ENCODE measurements at regions not wholly inside any gene's neighbourhood (a gene's known extent, or its start where the extent isn't known, plus 50 kb on each side); places are given as distances from the start of the nearest gene placed in this dataset.

DNA sequence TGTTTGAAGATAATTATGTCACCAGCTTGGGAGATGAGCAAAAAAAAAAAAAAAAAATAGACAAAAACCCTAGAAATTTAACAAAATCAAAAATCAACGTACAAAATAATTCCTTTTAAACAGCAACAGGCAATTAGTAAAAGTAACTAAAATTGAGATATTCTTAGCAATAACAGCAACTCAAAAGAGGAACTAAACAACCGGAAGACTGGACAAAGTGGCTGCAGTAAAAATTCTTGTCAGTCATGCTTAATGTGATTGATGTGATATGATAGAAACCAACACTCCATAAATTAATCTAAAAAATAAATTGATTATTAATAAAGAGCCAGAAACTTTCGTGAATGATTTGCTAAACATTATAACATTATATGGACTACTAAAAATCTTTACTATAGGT lies 1534.6 kb upstream of the AGA start:
- TF ChIP-seq, protein P1, sequence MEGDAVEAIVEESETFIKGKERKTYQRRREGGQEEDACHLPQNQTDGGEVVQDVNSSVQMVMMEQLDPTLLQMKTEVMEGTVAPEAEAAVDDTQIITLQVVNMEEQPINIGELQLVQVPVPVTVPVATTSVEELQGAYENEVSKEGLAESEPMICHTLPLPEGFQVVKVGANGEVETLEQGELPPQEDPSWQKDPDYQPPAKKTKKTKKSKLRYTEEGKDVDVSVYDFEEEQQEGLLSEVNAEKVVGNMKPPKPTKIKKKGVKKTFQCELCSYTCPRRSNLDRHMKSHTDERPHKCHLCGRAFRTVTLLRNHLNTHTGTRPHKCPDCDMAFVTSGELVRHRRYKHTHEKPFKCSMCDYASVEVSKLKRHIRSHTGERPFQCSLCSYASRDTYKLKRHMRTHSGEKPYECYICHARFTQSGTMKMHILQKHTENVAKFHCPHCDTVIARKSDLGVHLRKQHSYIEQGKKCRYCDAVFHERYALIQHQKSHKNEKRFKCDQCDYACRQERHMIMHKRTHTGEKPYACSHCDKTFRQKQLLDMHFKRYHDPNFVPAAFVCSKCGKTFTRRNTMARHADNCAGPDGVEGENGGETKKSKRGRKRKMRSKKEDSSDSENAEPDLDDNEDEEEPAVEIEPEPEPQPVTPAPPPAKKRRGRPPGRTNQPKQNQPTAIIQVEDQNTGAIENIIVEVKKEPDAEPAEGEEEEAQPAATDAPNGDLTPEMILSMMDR (IDR thresholded peaks at IDR 0.05; ENCODE audit: low read depth, low read length), result no peak
- DNase-seq (ENCODE audit: extremely low read depth, low read depth), result no peak

DNA sequence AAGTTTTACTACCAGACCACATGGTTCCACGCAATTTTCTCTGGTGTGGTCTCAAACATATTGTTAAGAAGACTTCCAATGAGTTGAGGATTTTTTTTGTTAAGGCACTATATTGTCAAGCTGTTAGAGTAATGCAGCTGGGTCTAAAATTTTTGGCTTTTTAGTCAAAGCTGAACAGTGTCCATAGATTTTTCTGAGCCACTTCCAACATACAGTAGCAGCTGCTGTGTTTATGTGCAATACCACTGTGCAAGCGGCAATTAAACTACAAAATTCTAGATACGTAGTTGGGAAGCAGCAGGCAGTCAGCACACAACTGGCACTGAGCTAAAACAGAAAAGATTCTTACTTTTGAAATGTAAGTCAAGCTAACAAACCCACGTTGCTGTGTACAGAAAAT lies 1551.1 kb upstream of the AGA start:
- TF ChIP-seq, protein P1 (IDR thresholded peaks at IDR 0.05; ENCODE audit: low read depth, low read length), result no peak

DNA sequence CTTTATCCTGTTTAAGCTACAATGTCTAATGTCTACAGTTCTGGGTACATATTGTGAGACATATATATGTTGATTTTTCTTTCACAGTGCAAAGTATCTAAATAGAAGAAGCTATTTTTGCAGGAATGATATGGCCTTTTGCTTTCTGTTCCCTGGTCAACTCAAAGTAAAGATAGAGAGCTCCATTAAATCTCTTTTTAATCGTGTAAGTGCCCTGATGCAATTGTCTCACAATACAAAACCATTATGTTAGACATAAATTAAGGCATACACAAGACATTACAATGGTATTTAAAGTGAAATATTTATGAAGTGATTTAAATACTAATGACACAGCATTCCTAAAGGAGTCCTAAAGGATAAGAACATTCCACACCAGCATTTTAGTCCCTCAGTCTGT lies 1559.7 kb upstream of the AGA start:
- DNase-seq (ENCODE audit: extremely low read depth, low read depth), result no peak
- TF ChIP-seq, protein P1 (IDR thresholded peaks at IDR 0.05; ENCODE audit: low read depth, low read length), result no peak

More for the DNA sequence above, 1551.1 kb upstream of the AGA start:
- no peak for DNase-seq (ENCODE audit: extremely low read depth, low read depth)

DNA sequence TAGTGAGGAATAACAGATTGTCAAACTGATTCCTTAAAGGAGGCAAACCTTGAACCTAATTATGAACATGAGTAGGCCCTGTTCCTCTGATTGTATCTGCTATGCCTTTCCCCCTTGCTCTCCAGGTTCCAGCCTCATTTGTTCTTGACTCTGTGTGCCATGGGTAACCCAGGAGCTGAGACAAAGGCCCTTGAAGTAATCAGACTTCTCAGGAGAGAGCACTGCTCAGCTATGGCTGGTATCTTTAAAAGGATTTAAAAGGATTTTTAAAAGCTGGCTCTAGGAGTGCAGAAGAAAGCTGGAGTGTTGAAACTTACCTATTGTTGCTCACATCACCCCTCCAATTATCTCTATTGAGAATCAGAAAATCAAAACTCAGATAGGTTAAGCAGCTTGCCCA lies 1565.5 kb upstream of the AGA start:
- no peak for DNase-seq (ENCODE audit: extremely low read depth, low read depth)
- TF ChIP-seq, protein P1 (IDR thresholded peaks at IDR 0.05; ENCODE audit: low read depth, low read length), result no peak

DNA sequence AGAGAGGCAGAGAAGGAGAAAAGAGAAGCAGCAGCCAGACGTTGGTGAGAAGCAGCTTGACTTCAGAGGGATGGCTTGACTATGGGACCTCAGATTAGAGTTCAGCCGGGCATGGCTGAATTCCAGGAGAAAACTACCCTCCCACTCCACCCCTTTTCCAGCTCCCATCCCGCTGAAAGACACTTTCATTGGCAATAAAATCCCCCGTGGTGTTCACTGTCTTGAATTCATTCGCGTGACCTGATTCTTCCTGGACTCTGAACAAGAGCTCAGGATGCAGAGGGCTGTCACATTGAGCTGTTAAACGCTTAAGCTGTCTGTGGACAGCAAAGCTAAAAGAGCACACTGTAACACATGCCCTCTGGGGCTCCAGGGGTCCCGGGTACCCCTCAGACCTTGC lies 1575.3 kb upstream of the AGA start:
- TF ChIP-seq, protein P1 (IDR thresholded peaks at IDR 0.05; ENCODE audit: low read depth, low read length), result no peak
- no peak for DNase-seq (ENCODE audit: extremely low read depth, low read depth)

DNA sequence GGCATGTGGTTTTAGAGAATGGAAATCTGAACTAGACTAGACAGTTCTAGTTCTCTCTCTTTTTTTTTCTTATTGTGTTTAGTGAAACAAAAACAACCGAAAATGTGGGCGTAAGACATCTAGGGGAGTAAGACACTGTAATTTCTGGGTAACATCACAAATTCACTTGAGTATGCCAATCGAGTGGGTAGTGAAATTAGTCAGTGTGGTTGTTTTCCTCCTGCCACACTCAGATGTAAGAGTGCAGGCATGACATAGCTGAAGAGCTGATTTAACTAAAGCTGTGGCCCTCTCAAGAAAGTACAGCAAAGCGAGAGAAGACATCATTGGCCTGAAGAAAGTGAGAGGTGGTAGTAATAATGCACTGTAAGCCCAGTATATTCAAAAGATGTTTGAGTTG lies 1585.3 kb upstream of the AGA start:
- TF ChIP-seq, protein P1 (IDR thresholded peaks at IDR 0.05; ENCODE audit: low read depth, low read length), result no peak
- no peak for DNase-seq (ENCODE audit: extremely low read depth, low read depth)

DNA sequence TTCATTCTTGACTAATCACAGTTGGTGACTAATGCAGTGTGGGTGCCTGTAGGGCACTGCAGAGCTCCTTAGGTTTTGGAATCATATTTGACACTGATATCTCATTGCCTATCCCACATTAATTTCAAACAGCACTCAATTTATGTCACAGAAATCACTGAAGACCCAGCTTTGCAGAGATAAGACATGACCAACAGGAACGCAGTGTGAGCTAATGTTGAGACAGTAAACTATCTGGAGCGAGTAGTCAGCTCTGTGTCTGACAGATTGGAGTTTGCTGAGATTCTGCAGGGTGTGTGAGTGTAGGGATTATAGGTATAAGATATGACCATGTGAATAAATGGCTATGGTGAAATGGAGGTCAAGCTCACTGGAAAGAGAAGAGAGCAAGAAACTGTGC lies 1586.1 kb upstream of the AGA start:
- no peak for DNase-seq (ENCODE audit: extremely low read depth, low read depth)
- TF ChIP-seq, protein P1 (IDR thresholded peaks at IDR 0.05; ENCODE audit: low read depth, low read length), result no peak
